ENCODE measurements at regions not wholly inside any gene's neighbourhood (a gene's known extent, or its start where the extent isn't known, plus 50 kb on each side); places are given as distances from the start of the nearest gene placed in this dataset.

DNA sequence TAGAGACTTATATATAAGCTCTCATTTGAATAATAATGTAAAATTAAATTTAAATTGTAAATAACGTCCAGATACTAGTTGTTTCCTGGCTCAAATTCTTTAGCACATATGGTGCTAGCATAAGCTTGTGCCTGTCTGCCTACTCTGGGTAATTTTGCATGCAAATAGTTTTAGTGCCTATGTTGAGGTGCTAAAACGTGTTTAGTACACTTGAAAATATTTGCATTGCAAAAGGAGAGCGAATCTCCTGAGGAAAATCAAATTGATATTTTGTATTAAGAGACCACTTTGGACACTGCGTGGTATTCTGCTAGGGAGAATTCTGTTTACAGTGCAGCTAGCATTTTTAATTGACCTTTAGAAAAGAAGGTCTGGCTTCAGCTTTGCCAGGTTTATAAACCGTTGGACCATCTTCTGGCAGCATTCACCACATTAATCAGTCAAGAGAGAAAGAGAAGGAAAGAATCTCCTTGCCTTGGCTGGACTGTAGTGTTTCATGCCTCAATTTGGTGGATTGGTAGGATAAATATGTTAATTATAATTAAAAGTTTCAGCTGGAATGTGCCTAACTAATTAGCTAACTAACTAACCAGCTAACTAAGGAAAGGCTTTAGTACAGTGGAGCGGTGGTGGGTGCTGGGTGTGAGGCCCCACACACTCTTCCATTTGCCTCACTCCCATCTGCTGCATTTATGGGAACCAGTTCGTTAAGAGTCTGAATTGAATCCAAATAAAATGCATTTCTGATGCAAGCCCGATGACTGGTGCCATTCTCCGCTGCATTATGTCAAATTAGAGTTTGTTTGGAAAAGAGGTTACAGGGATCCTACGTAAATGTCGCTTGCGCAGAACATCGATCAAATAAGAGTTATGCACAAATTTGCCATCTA, 150.1 kb upstream of the MPDZ start:
- H3K4me1 ChIP-seq: peaks cover 0 to 3% (median 0%) of the 10 kb centered on the region in 4 donors
- H3K27me3 ChIP-seq: no peaks in the 10 kb centered on the region
- ATAC-seq (ENCODE audit: low FRiP score in 2 of 2): no peak
- WGBS, 2 donors: 80 to 81% methylated on average over 13 of the region's 13 CpGs
- H3K27ac ChIP-seq: no peak overlapping the region
- no peak for DNase-seq
- H3K9me3 ChIP-seq: no peaks in the 10 kb centered on the region
- H3K4me3 ChIP-seq: no peak overlapping the region
- TF ChIP-seq POLR2AphosphoS5 (IDR thresholded peaks at IDR 0.05): no peak
- TF ChIP-seq POLR2A (IDR thresholded peaks at IDR 0.05): no peak
- no peak for TF ChIP-seq CTCF (IDR thresholded peaks at IDR 0.05)
- no peak for TF ChIP-seq EP300 (IDR thresholded peaks at IDR 0.05)
- no peaks in the 10 kb centered on the region for H3K36me3 ChIP-seq

DNA sequence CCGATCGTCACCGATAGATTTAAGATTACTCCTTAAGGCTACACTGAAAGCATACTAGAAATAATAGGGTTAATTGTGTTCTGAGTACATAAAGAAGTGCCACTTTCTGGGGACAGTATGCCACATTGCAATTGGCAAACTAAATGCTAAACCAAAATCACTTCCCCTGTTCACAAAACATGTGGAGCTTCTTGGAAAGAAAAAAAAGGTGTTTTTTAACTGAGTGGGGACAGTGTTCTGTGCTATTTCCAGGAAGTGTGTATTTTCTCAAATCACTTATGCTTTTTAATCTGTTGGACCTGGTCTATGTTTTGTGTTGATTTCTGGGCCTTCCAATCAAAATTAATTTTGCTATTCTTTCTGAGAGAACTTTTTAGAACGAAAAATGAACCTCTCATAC, 149.3 kb upstream of the MPDZ start:
- no peaks in the 10 kb centered on the region for H3K27me3 ChIP-seq
- H3K27ac ChIP-seq: no peak overlapping the region
- DNase-seq (no peak), ATAC-seq (ENCODE audit: low FRiP score in 2 of 2) (no peak)
- H3K4me3 ChIP-seq: no peak overlapping the region
- no peaks in the 10 kb centered on the region for H3K9me3 ChIP-seq
- WGBS, 2 donors: 81 to 87% methylated on average over 4 of the region's 4 CpGs
- no peaks in the 10 kb centered on the region for H3K36me3 ChIP-seq
- peaks cover 0 to 3% (median 0%) of the 10 kb centered on the region in 4 donors for H3K4me1 ChIP-seq
- TF ChIP-seq CTCF (IDR thresholded peaks at IDR 0.05) (no peak), EP300 (IDR thresholded peaks at IDR 0.05) (no peak), POLR2AphosphoS5 (IDR thresholded peaks at IDR 0.05) (no peak), POLR2A (IDR thresholded peaks at IDR 0.05) (no peak)

GRCh38 chr9:13427587-13427986, 148.1 kb upstream of the MPDZ start:
- ATAC-seq (ENCODE audit: low FRiP score in 2 of 2): peak in 1 of 2 donors; percentile 58
- no peaks in the 10 kb centered on the region for H3K9me3 ChIP-seq
- no peak overlapping the region for H3K27ac ChIP-seq
- 0% methylated on average over 3 of the region's 3 CpGs for WGBS, 2 donors
- no peaks in the 10 kb centered on the region for H3K36me3 ChIP-seq
- TF ChIP-seq CTCF (IDR thresholded peaks at IDR 0.05) (peak; percentile 31 to 73 (median 57)), POLR2AphosphoS5 (IDR thresholded peaks at IDR 0.05) (no peak), EP300 (IDR thresholded peaks at IDR 0.05) (no peak)
- H3K4me1 ChIP-seq: peaks cover 0 to 3% (median 0%) of the 10 kb centered on the region in 4 donors
- no peak overlapping the region for H3K4me3 ChIP-seq
- DNase-seq: no peak
- H3K27me3 ChIP-seq: no peaks in the 10 kb centered on the region

- H3K9me3 ChIP-seq: no peaks in the 10 kb centered on the region
- DNase-seq (no peak), ATAC-seq (ENCODE audit: low FRiP score in 2 of 2) (no peak)
- WGBS, 2 donors: 65 to 78% methylated on average over 3 of the region's 3 CpGs
- H3K27me3 ChIP-seq: no peaks in the 10 kb centered on the region
- no peaks in the 10 kb centered on the region for H3K36me3 ChIP-seq
- H3K4me1 ChIP-seq: peaks cover 0 to 3% (median 0%) of the 10 kb centered on the region in 4 donors
- TF ChIP-seq EP300 (IDR thresholded peaks at IDR 0.05): no peak
- TF ChIP-seq CTCF (IDR thresholded peaks at IDR 0.05): no peak
- no peak for TF ChIP-seq POLR2AphosphoS5 (IDR thresholded peaks at IDR 0.05)
- TF ChIP-seq POLR2A (IDR thresholded peaks at IDR 0.05): no peak
- H3K4me3 ChIP-seq: no peak overlapping the region
- no peak overlapping the region for H3K27ac ChIP-seq
Observed at GRCh38 chr9:13426606-13427005, 147.1 kb upstream of the MPDZ start.

- 64 to 72% methylated on average over 4 of the region's 4 CpGs for WGBS, 2 donors
- peaks cover 0 to 3% (median 0%) of the 10 kb centered on the region in 4 donors for H3K4me1 ChIP-seq
- H3K27ac ChIP-seq: no peak overlapping the region
- ATAC-seq (ENCODE audit: low FRiP score in 2 of 2): no peak
- H3K36me3 ChIP-seq: no peaks in the 10 kb centered on the region
- TF ChIP-seq CTCF (IDR thresholded peaks at IDR 0.05) (no peak), POLR2AphosphoS5 (IDR thresholded peaks at IDR 0.05) (no peak), POLR2A (IDR thresholded peaks at IDR 0.05) (no peak), EP300 (IDR thresholded peaks at IDR 0.05) (no peak)
- no peak overlapping the region for H3K4me3 ChIP-seq
- H3K27me3 ChIP-seq: no peaks in the 10 kb centered on the region
- H3K9me3 ChIP-seq: no peaks in the 10 kb centered on the region
- no peak for DNase-seq
Observed at GRCh38 chr9:13424872-13425271, 145.4 kb upstream of the MPDZ start.
